ENCODE measurements at regions not wholly inside any gene's neighbourhood (a gene's known extent, or its start where the extent isn't known, plus 50 kb on each side); places are given as distances from the start of the nearest gene placed in this dataset.
A peak's percentile ranks its signal among the peaks of the same experiment; 100 is the strongest.

DNA sequence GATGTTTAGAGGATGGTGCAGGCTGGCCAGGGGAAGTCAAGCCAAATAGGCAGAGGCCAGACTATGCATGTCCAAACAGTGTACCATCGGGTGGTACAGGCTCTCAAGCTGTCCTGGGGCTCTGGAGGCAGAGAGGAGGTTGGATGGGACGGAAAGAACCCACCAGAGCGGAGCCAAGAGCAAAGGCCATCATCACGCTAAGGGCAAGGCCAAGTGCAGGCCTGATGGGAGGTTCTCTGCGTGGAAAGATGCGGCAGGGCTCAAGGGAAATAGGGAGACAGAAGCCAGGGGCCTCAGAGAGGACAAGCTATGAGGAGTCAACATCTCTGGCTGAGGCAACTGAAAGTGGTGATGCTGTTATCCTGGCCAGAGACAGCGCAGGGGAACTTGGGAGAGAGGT lies 102.7 kb downstream of the ASB7 start:
- Histone ChIP-seq H3K79me2 (ENCODE audit: insufficient read depth, low read length) (no peaks in the 10 kb centered on the region), H3K36me3 (ENCODE audit: control insufficient read depth in 1 of 2, insufficient read depth in 2 of 2, low read length in 2 of 2) (no peaks in the 10 kb centered on the region), H2AFZ (ENCODE audit: low read depth, low read length, poor library complexity, severe bottlenecking) (no peak overlapping the region), H3K4me1 (ENCODE audit: control insufficient read depth in 1 of 2, insufficient read depth in 2 of 2, low read length in 2 of 2) (peaks cover 0 to 25% of the 10 kb centered on the region in 2 experiments; a peak in 2 of 4 replicates), H4K20me1 (ENCODE audit: insufficient read depth) (no peaks in the 10 kb centered on the region), H3K4me3 (replicated peaks in 1 of 2; ENCODE audit: low read depth in 1 of 2, low read length in 2 of 2) (no peak overlapping the region), H3K9me2 (ENCODE audit: insufficient read depth) (no peaks in the 10 kb centered on the region), H3K27me3 (ENCODE audit: insufficient read depth, low read length) (no peaks in the 10 kb centered on the region), H3K27ac (ENCODE audit: low read depth, low read length) (no peak overlapping the region), H3K4me2 (ENCODE audit: low read length) (peak overlapping the region; percentile 43), H3K9me3 (ENCODE audit: control insufficient read depth in 1 of 2, insufficient read depth in 1 of 2, low read depth in 1 of 2, low read length in 2 of 2) (no peaks in the 10 kb centered on the region), H3K9ac (ENCODE audit: low read length) (no peak overlapping the region)
- TF ChIP-seq ELF1 (IDR thresholded peaks at IDR 0.05; ENCODE audit: borderline replicate concordance, low read depth) = no peak
- TF ChIP-seq ZFX (IDR thresholded peaks at IDR 0.05) = no peak
- no peak for TF ChIP-seq POLR2A (IDR thresholded peaks at IDR 0.05; ENCODE audit: borderline replicate concordance, extremely low read depth, insufficient read depth, insufficient read length)
- no peak for TF ChIP-seq SP1 (IDR thresholded peaks at IDR 0.05; ENCODE audit: low read depth)
- TF ChIP-seq FOSL1 (IDR thresholded peaks at IDR 0.05; ENCODE audit: low read depth) = no peak
- CTCF ChIA-PET = no interaction called here
- no TSS peak for BruUV-seq (replicated peaks)
- intact Hi-C loops (cut with micrococcal nuclease) = no loop called here
- DNase-seq (ENCODE audit: low read depth, low spot score) = no peak
- peak; percentile 30; the same call in 1 of the 2 replicates for ATAC-seq
- POLR2A ChIA-PET = no interaction called here
- RAD21 ChIA-PET (ENCODE audit: low non-redundant PET in 1 of 2, low total read pairs in 2 of 2, uncharacterized antibody in 2 of 2, unreplicated experiment in 2 of 2) = no interaction called here

DNA sequence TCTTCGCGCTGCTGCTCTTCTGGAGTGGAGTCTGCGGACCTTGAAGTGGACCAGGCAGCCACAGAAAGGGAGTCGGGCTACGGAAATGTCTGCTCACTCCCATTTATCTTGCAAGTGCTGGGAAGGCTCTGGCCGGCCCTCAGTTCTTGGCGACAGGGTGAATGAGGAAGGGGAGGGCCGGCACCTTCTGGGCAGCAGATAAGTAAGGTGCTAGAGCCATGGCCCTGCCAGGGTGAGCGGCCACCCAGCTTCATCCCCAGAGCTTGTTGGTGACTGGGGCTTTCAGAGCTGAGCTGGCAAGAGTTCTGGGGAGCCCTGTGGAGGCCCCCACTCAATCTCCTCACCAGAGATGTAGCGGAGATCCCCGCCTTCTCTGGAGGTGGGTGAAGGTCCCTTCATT lies 103.5 kb downstream of the ASB7 start:
- CTCF ChIA-PET = no interaction called here

More for the DNA sequence above, 103.5 kb downstream of the ASB7 start:
- H4K20me1 ChIP-seq (ENCODE audit: insufficient read depth) = no peaks in the 10 kb centered on the region
- intact Hi-C loops (cut with micrococcal nuclease) = no loop called here
- H3K4me3 ChIP-seq (replicated peaks in 1 of 2; ENCODE audit: low read depth in 1 of 2, low read length in 2 of 2) = no peak overlapping the region
- no peak for DNase-seq (ENCODE audit: low read depth, low spot score)
- H3K36me3 ChIP-seq (ENCODE audit: control insufficient read depth in 1 of 2, insufficient read depth in 2 of 2, low read length in 2 of 2) = no peaks in the 10 kb centered on the region; a peak in 1 of 4 replicates
- no peaks in the 10 kb centered on the region for H3K79me2 ChIP-seq (ENCODE audit: insufficient read depth, low read length)
- no peak overlapping the region for H2AFZ ChIP-seq (ENCODE audit: low read depth, low read length, poor library complexity, severe bottlenecking)
- TF ChIP-seq EGR1 (IDR thresholded peaks at IDR 0.05; ENCODE audit: low read depth) (no peak), SRF (IDR thresholded peaks at IDR 0.05; ENCODE audit: low read depth) (no peak), RAD21 (IDR thresholded peaks at IDR 0.05; ENCODE audit: low read depth) (no peak), YY1 (IDR thresholded peaks at IDR 0.05; ENCODE audit: extremely low read depth, insufficient replicate concordance, low read depth, low read length) (no peak), ZNF274 (IDR thresholded peaks at IDR 0.05; ENCODE audit: low read depth, low read length) (no peak), ZFX (IDR thresholded peaks at IDR 0.05) (no peak), TCF7L2 (IDR thresholded peaks at IDR 0.05; ENCODE audit: borderline replicate concordance, extremely low read depth, insufficient read depth, insufficient read length) (no peak), SIN3A (IDR thresholded peaks at IDR 0.05; ENCODE audit: low read depth) (no peak), POLR2AphosphoS5 (IDR thresholded peaks at IDR 0.05; ENCODE audit: low read depth, low read length) (no peak), ELF1 (IDR thresholded peaks at IDR 0.05; ENCODE audit: borderline replicate concordance, low read depth) (no peak), SP1 (IDR thresholded peaks at IDR 0.05; ENCODE audit: low read depth) (no peak)
- TF ChIP-seq, protein P1, sequence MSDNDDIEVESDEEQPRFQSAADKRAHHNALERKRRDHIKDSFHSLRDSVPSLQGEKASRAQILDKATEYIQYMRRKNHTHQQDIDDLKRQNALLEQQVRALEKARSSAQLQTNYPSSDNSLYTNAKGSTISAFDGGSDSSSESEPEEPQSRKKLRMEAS (IDR thresholded peaks at IDR 0.05) = no peak
- TF ChIP-seq, protein P2, sequence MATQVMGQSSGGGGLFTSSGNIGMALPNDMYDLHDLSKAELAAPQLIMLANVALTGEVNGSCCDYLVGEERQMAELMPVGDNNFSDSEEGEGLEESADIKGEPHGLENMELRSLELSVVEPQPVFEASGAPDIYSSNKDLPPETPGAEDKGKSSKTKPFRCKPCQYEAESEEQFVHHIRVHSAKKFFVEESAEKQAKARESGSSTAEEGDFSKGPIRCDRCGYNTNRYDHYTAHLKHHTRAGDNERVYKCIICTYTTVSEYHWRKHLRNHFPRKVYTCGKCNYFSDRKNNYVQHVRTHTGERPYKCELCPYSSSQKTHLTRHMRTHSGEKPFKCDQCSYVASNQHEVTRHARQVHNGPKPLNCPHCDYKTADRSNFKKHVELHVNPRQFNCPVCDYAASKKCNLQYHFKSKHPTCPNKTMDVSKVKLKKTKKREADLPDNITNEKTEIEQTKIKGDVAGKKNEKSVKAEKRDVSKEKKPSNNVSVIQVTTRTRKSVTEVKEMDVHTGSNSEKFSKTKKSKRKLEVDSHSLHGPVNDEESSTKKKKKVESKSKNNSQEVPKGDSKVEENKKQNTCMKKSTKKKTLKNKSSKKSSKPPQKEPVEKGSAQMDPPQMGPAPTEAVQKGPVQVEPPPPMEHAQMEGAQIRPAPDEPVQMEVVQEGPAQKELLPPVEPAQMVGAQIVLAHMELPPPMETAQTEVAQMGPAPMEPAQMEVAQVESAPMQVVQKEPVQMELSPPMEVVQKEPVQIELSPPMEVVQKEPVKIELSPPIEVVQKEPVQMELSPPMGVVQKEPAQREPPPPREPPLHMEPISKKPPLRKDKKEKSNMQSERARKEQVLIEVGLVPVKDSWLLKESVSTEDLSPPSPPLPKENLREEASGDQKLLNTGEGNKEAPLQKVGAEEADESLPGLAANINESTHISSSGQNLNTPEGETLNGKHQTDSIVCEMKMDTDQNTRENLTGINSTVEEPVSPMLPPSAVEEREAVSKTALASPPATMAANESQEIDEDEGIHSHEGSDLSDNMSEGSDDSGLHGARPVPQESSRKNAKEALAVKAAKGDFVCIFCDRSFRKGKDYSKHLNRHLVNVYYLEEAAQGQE (IDR thresholded peaks at IDR 0.05; ENCODE audit: low read depth) = no peak
- no peak for ATAC-seq
- ChIA-PET RAD21 (ENCODE audit: low non-redundant PET in 1 of 2, low total read pairs in 2 of 2, uncharacterized antibody in 2 of 2, unreplicated experiment in 2 of 2) (no interaction called here), POLR2A (no interaction called here)
- H3K4me2 ChIP-seq (ENCODE audit: low read length) = no peak overlapping the region
- no peaks in the 10 kb centered on the region for H3K9me2 ChIP-seq (ENCODE audit: insufficient read depth)
- no peak overlapping the region for H3K9ac ChIP-seq (ENCODE audit: low read length)
- no TSS peak for BruUV-seq (replicated peaks)
- H3K4me1 ChIP-seq (ENCODE audit: control insufficient read depth in 1 of 2, insufficient read depth in 2 of 2, low read length in 2 of 2) = peaks cover 0 to 30% of the 10 kb centered on the region in 2 experiments; a peak in 2 of 4 replicates
- H3K27me3 ChIP-seq (ENCODE audit: insufficient read depth, low read length) = no peaks in the 10 kb centered on the region
- H3K27ac ChIP-seq (ENCODE audit: low read depth, low read length) = no peak overlapping the region
- H3K9me3 ChIP-seq (ENCODE audit: control insufficient read depth in 1 of 2, insufficient read depth in 1 of 2, low read depth in 1 of 2, low read length in 2 of 2) = no peaks in the 10 kb centered on the region
